GM12892 (cell line): ENCODE measurements at regions not wholly inside any gene's neighbourhood (a gene's known extent, or its start where the extent isn't known, plus 50 kb on each side); places are given as distances from the start of the nearest gene placed in this dataset.

Experiments used
- POLR2A ChIP-seq: IDR thresholded peaks from 2 replicates; pipeline ENCODE4 v1.6.1; 2011; ENCODE audit warnings: low read depth, low read length, control low read depth
- POLR2AphosphoS5 ChIP-seq: IDR thresholded peaks from 2 replicates; pipeline ENCODE4 v1.6.1; 2011; ENCODE audit warnings: low read depth, low read length, control low read depth
- TAF1 ChIP-seq: IDR thresholded peaks from 2 replicates; pipeline ENCODE4 v1.6.1; 2011; ENCODE audit warnings: low read depth, mild to moderate bottlenecking, control low read depth, low read length, borderline replicate concordance

DNA sequence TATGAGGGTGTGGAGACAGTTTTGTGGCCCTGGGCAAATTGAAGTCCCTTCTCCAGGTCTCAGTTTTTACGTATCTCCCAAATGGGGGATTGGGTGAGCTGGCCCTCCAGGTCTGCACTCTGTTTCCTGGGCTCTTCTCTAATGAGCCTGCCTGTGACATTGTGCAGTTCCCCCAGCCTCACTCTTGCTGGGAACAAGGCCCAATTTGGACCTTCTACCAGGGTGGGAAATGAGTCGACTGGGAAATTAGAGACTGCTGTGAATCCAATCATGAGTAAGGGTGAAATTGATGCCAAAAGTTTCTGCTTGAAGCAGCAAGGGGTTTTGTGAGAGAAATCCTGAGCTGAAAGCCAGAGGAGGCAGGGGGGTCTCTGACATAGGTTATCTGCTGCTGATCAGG, 71.5 kb upstream of the KSR1 start:
- TF ChIP-seq POLR2AphosphoS5 (no peak), POLR2A (no peak), TAF1 (no peak)
